ENCODE measurements at regions not wholly inside any gene's neighbourhood (a gene's known extent, or its start where the extent isn't known, plus 50 kb on each side); places are given as distances from the start of the nearest gene placed in this dataset.

- Histone ChIP-seq H3K4me1 (replicated peaks in 1 of 4; ENCODE audit: control insufficient read depth in 3 of 4, insufficient read depth in 4 of 4, low read length in 3 of 4) (no peaks in the 10 kb centered on the region), H3K23ac (ENCODE audit: insufficient read length) (no peak overlapping the region), H3K4me2 (ENCODE audit: insufficient read depth in 1 of 2, low read depth in 2 of 2, low read length in 2 of 2) (no peak overlapping the region), H3K4me3 (ENCODE audit: extremely low read depth in 1 of 4, insufficient read depth in 2 of 4, low read depth in 3 of 4, low read length in 4 of 4) (no peak overlapping the region), H2BK15ac (ENCODE audit: low read length) (no peak overlapping the region), H2BK20ac (ENCODE audit: low read length) (no peak overlapping the region), H3K56ac (replicated peaks; ENCODE audit: insufficient read length, low read depth, low read length) (no peak overlapping the region), H3K36me3 (ENCODE audit: control insufficient read depth in 2 of 4, insufficient read depth in 4 of 4, low read length in 3 of 4) (no peaks in the 10 kb centered on the region), H2BK5ac (ENCODE audit: low read depth, low read length) (no peak overlapping the region), H3K18ac (ENCODE audit: extremely low read depth, low read length) (no peak overlapping the region), H4K5ac (ENCODE audit: insufficient read length, low read depth, low read length) (no peak overlapping the region), H3K9ac (replicated peaks in 1 of 4; ENCODE audit: extremely low read depth in 1 of 4, low read depth in 3 of 4, low read length in 3 of 4) (no peak overlapping the region), H3K9me3 (ENCODE audit: insufficient read depth in 2 of 2, low read depth in 1 of 2, low read length in 1 of 2) (0 out of 4 replicates have a peak, but pooled peaks cover 0 to 3% of the 10 kb centered on the region in 2 experiments), H3K23me2 (ENCODE audit: low read depth, low read length) (no peaks in the 10 kb centered on the region; the same call in 1 of the 2 replicates), H3K27ac (ENCODE audit: low read depth, low read length) (no peak overlapping the region), H2BK12ac (ENCODE audit: low read depth, low read length) (no peak overlapping the region), H3K4ac (replicated peaks; ENCODE audit: insufficient read length, low read depth, low read length) (no peak overlapping the region), H4K20me1 (replicated peaks in 1 of 2; ENCODE audit: control insufficient read depth in 1 of 2, insufficient read depth in 2 of 2, low read length in 2 of 2) (no peaks in the 10 kb centered on the region), H3K79me2 (ENCODE audit: control insufficient read depth in 1 of 2, insufficient read depth in 2 of 2, low read length in 2 of 2) (no peaks in the 10 kb centered on the region), H2AFZ (ENCODE audit: low read length) (no peak overlapping the region), H3K79me1 (ENCODE audit: low read depth, low read length) (no peaks in the 10 kb centered on the region), H3K14ac (ENCODE audit: insufficient read length) (no peak overlapping the region), H4K8ac (ENCODE audit: extremely low read depth, insufficient read depth, low read length) (no peak overlapping the region), H4K91ac (replicated peaks; ENCODE audit: insufficient read length, low read length) (no peak overlapping the region), H2BK120ac (replicated peaks; ENCODE audit: low read depth, low read length) (no peak overlapping the region), H3K27me3 (replicated peaks in 1 of 4; ENCODE audit: control insufficient read depth in 3 of 4, extremely low read depth in 1 of 4, insufficient read depth in 3 of 4, low read length in 3 of 4) (no peaks in the 10 kb centered on the region), H2AK5ac (ENCODE audit: low read depth, low read length) (no peak overlapping the region)
- no peak for DNase-seq (ENCODE audit: low read depth in 1 of 2, low spot score in 2 of 2)
- ChIA-PET CTCF (ENCODE audit: partially characterized antibody) (no interaction called here), POLR2A (ENCODE audit: partially characterized antibody) (no interaction called here)
- WGBS, 2 experiments (ENCODE audit: extremely low coverage in 1 of 2, insufficient coverage in 1 of 2, insufficient read length in 1 of 2, insufficient replicate concordance in 2 of 2, low coverage in 1 of 2, low lambda C conversion rate in 2 of 2, missing lambda C conversion rate in 1 of 2), result 93% methylated on average over 6 of the region's 6 CpGs; no CpG with 5 or more reads in 1 of the 2 experiments
- no peak for FAIRE-seq
- TF ChIP-seq KDM4A (IDR thresholded peaks at IDR 0.05; ENCODE audit: low read depth, low read length, severe bottlenecking) (no peak), TBP (IDR thresholded peaks at IDR 0.05; ENCODE audit: low read depth, low read length) (no peak), RFX5 (IDR thresholded peaks at IDR 0.05; ENCODE audit: borderline replicate concordance, low read depth, low read length) (no peak), HDAC6 (IDR thresholded peaks at IDR 0.05; ENCODE audit: low read depth, low read length) (no peak), JUN (IDR thresholded peaks at IDR 0.05; ENCODE audit: low read depth, low read length) (no peak), BCL11A (IDR thresholded peaks at IDR 0.05; ENCODE audit: low read depth in 2 of 2, low read length in 2 of 2) (no peak), GABPA (IDR thresholded peaks at IDR 0.05; ENCODE audit: borderline replicate concordance, insufficient read depth, low read length) (no peak), NANOG (IDR thresholded peaks at IDR 0.05; ENCODE audit: insufficient read depth, low read depth, low read length, poor library complexity, severe bottlenecking) (no peak)
- TF ChIP-seq, protein P1, sequence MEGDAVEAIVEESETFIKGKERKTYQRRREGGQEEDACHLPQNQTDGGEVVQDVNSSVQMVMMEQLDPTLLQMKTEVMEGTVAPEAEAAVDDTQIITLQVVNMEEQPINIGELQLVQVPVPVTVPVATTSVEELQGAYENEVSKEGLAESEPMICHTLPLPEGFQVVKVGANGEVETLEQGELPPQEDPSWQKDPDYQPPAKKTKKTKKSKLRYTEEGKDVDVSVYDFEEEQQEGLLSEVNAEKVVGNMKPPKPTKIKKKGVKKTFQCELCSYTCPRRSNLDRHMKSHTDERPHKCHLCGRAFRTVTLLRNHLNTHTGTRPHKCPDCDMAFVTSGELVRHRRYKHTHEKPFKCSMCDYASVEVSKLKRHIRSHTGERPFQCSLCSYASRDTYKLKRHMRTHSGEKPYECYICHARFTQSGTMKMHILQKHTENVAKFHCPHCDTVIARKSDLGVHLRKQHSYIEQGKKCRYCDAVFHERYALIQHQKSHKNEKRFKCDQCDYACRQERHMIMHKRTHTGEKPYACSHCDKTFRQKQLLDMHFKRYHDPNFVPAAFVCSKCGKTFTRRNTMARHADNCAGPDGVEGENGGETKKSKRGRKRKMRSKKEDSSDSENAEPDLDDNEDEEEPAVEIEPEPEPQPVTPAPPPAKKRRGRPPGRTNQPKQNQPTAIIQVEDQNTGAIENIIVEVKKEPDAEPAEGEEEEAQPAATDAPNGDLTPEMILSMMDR (IDR thresholded peaks at IDR 0.05; ENCODE audit: control extremely low read depth in 1 of 3, insufficient read depth in 1 of 3, low read depth in 1 of 3, low read length in 3 of 3), result no peak
- TF ChIP-seq, protein P2, sequence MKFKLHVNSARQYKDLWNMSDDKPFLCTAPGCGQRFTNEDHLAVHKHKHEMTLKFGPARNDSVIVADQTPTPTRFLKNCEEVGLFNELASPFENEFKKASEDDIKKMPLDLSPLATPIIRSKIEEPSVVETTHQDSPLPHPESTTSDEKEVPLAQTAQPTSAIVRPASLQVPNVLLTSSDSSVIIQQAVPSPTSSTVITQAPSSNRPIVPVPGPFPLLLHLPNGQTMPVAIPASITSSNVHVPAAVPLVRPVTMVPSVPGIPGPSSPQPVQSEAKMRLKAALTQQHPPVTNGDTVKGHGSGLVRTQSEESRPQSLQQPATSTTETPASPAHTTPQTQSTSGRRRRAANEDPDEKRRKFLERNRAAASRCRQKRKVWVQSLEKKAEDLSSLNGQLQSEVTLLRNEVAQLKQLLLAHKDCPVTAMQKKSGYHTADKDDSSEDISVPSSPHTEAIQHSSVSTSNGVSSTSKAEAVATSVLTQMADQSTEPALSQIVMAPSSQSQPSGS (IDR thresholded peaks at IDR 0.05; ENCODE audit: low read length), result no peak
Measured at GRCh38 chr2:236785611-236786057, 216.0 kb downstream of the ACKR3 start.

Data from H1 (cell line).